CD14-positive monocyte (primary cell): ENCODE measurements at regions not wholly inside any gene's neighbourhood (a gene's known extent, or its start where the extent isn't known, plus 50 kb on each side); places are given as distances from the start of the nearest gene placed in this dataset.

ENCODE experiments used
- DNase-seq, 3 donors: peaks; one replicate each; pipeline ENCODE4 v3.0.0-alpha.2; 2011 to 2022
- H2AFZ ChIP-seq: 2 replicates; pipeline ENCODE4 v1.6.0; 2012; ENCODE audit warnings: mild to moderate bottlenecking, low read depth, low read length, inconsistent platforms; ENCODE audit not compliant: insufficient read depth, poor library complexity, severe bottlenecking
- H3K27ac ChIP-seq, 2 donors: 1 replicate in 1 of 2; 2 replicates in 1 of 2; pipeline ENCODE4 v1.5.1; 2012 to 2013; ENCODE audit warnings: low read length in 2 of 2, control low read depth in 1 of 2, inconsistent platforms in 1 of 2, low read depth in 1 of 2, mild to moderate bottlenecking in 1 of 2
- H3K27me3 ChIP-seq, 2 donors: one replicate each; pipeline versions ENCODE4 v1.6.0 to v1.6.1; 2011 to 2013; ENCODE audit warnings: low read length in 2 of 2; ENCODE audit not compliant: control insufficient read depth in 2 of 2, insufficient read depth in 2 of 2
- H3K36me3 ChIP-seq, 2 donors: replicated peaks in 1 of 2; 1 replicate in 1 of 2; 2 replicates in 1 of 2; pipeline versions ENCODE4 v1.5.1 to v1.6.1; 2012 to 2013; ENCODE audit warnings: low read length in 2 of 2, control low read depth in 1 of 2, inconsistent platforms in 1 of 2, mild to moderate bottlenecking in 1 of 2; ENCODE audit not compliant: insufficient read depth in 2 of 2, control insufficient read depth in 1 of 2
- H3K4me1 ChIP-seq, 2 donors: 1 replicate in 1 of 2; 2 replicates in 1 of 2; pipeline versions ENCODE4 v1.5.1 to v1.6.1; 2012 to 2013; ENCODE audit warnings: low read length in 2 of 2, control low read depth in 1 of 2, inconsistent platforms in 1 of 2, mild to moderate bottlenecking in 1 of 2, moderate library complexity in 1 of 2; ENCODE audit not compliant: insufficient read depth in 2 of 2, control insufficient read depth in 1 of 2
- H3K4me2 ChIP-seq: replicated peaks from 2 replicates; pipeline ENCODE3; 2012; ENCODE audit warnings: low read length, moderate library complexity, mild to moderate bottlenecking; ENCODE audit not compliant: poor library complexity, severe bottlenecking; ENCODE audit errors: extremely low read depth
- H3K4me3 ChIP-seq, 3 experiments: fragments of 200-600 bp in 1 of 3; sonication (generic) in 1 of 3; replicated peaks in 1 of 3; 1 replicate in 2 of 3; 2 replicates in 1 of 3; pipeline ENCODE4 v1.5.1; 2011 to 2013; ENCODE audit warnings: low read length in 3 of 3, mild to moderate bottlenecking in 3 of 3, control low read depth in 2 of 3, low read depth in 2 of 3, inconsistent platforms in 1 of 3, moderate library complexity in 1 of 3
- H3K79me2 ChIP-seq: 2 replicates; pipeline ENCODE4 v1.6.0; 2012; ENCODE audit warnings: mild to moderate bottlenecking, control low read depth, inconsistent platforms, low read length, moderate library complexity; ENCODE audit not compliant: insufficient read depth
- H3K9ac ChIP-seq: 2 replicates; pipeline ENCODE4 v1.6.0; 2017; ENCODE audit warnings: low read length, mild to moderate bottlenecking; ENCODE audit not compliant: insufficient read depth, poor library complexity, severe bottlenecking
- H3K9me3 ChIP-seq, 2 donors: replicated peaks in 1 of 2; 1 replicate in 1 of 2; 2 replicates in 1 of 2; pipeline versions ENCODE4 v1.5.1 to v1.6.1; 2012 to 2013; ENCODE audit warnings: low read length in 2 of 2, control low read depth in 1 of 2; ENCODE audit not compliant: control insufficient read depth in 1 of 2, insufficient read depth in 1 of 2
- H4K20me1 ChIP-seq: 2 replicates; pipeline ENCODE4 v1.6.0; 2012; ENCODE audit warnings: mild to moderate bottlenecking, low read length, control low read depth, moderate library complexity; ENCODE audit not compliant: insufficient read depth
- H3K27ac Mint-ChIP-seq, 7 donors: one replicate each; pipeline ENCODE4 v1.8.0; 2020; ENCODE audit warnings: mild to moderate bottlenecking in 7 of 7, mixed read lengths in 7 of 7, moderate library complexity in 6 of 7, inconsistent platforms in 2 of 7
- H3K27me3 Mint-ChIP-seq, 3 donors: one replicate each; pipeline ENCODE4 v1.8.0; 2021 to 2022; ENCODE audit warnings: low read depth in 3 of 3, mild to moderate bottlenecking in 3 of 3, mixed read lengths in 3 of 3, moderate library complexity in 3 of 3, inconsistent platforms in 1 of 3
- H3K36me3 Mint-ChIP-seq, 2 donors: one replicate each; pipeline ENCODE4 v1.8.0; 2020; ENCODE audit warnings: mixed read lengths in 2 of 2, inconsistent platforms in 1 of 2, mild to moderate bottlenecking in 1 of 2
- H3K4me1 Mint-ChIP-seq: one replicate; pipeline ENCODE4 v1.8.0; 2020; ENCODE audit warnings: mild to moderate bottlenecking, mixed read lengths
- H3K4me3 Mint-ChIP-seq, 2 donors: one replicate each; pipeline ENCODE4 v1.8.0; 2020; ENCODE audit warnings: mild to moderate bottlenecking in 2 of 2, mixed read lengths in 2 of 2, moderate library complexity in 1 of 2
- H3K9me3 Mint-ChIP-seq, 7 donors: one replicate each; pipeline ENCODE4 v1.8.0; 2020 to 2022; ENCODE audit warnings: mixed read lengths in 7 of 7, mild to moderate bottlenecking in 6 of 7, moderate library complexity in 6 of 7, inconsistent platforms in 2 of 7
- CTCF ChIP-seq: fragments of 200-600 bp; IDR thresholded peaks from one replicate; pipeline ENCODE4 v1.8.0; 2022; ENCODE audit warnings: antibody characterized with exemption, mild to moderate bottlenecking
- WGBS: methylation state at CpG from one replicate; pipeline ENCODE4 v1.1.5; 2013; ENCODE audit warnings: missing lambda C conversion rate; ENCODE audit not compliant: insufficient coverage; 5-methylcytosine and 5-hydroxymethylcytosine counted together
- intact Hi-C, 2 donors: fragments of 100-400 bp; cut with micrococcal nuclease; formaldehyde crosslinking; loops; one replicate each; pipeline versions ENCODE4 v1.15.0 to v1.15.1; 2023

GRCh38 chr6:169376458-169376857 lies 122.8 kb upstream of the THBS2 start:
- 96% methylated on average over 7 of the region's 10 CpGs for WGBS
- Histone ChIP-seq H3K9ac (no peak overlapping the region), H3K36me3 (no peaks in the 10 kb centered on the region), H2AFZ (no peak overlapping the region), H4K20me1 (no peaks in the 10 kb centered on the region), H3K4me3 (no peak overlapping the region), H3K4me1 (no peaks in the 10 kb centered on the region), H3K4me2 (no peak overlapping the region), H3K27ac (no peak overlapping the region), H3K79me2 (no peaks in the 10 kb centered on the region), H3K9me3 (peaks cover 38 to 51% of the 10 kb centered on the region in 2 donors), H3K27me3 (no peaks in the 10 kb centered on the region)
- intact Hi-C loops = no loop called here
- DNase-seq = no peak
- H3K9me3 Mint-ChIP-seq = peaks cover 24 to 39% (median 35%) of the 10 kb centered on the region in 7 donors
- H3K4me3 Mint-ChIP-seq = no peak overlapping the region
- no peaks in the 10 kb centered on the region for H3K27me3 Mint-ChIP-seq
- H3K27ac Mint-ChIP-seq = no peak overlapping the region
- H3K4me1 Mint-ChIP-seq = no peaks in the 10 kb centered on the region
- H3K36me3 Mint-ChIP-seq = no peaks in the 10 kb centered on the region
- no peak for TF ChIP-seq CTCF

DNA sequence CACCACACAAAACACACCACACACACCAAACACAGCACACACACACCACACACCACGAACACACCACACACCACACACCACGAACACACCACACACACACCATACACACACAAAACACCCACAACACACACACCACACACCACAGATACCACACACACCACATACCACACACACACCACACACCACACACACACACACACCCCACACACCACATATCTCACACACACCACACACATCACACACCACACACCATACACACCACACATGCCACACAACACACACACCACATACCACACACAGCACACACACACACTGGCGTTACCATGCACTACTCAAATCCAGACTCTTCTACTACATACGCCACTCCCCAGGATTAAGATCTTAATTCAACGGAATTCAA lies 118.9 kb upstream of the THBS2 start:
- no peaks in the 10 kb centered on the region for H3K27me3 Mint-ChIP-seq
- no peak overlapping the region for H3K27ac Mint-ChIP-seq
- peaks cover 1% of the 10 kb centered on the region for H3K4me1 Mint-ChIP-seq
- no peak overlapping the region for H3K4me3 Mint-ChIP-seq
- Histone ChIP-seq H3K79me2 (no peaks in the 10 kb centered on the region), H3K27me3 (no peaks in the 10 kb centered on the region), H3K9ac (no peak overlapping the region), H3K9me3 (peaks cover 22 to 25% of the 10 kb centered on the region in 2 donors), H3K4me3 (no peak overlapping the region), H3K4me1 (no peaks in the 10 kb centered on the region), H2AFZ (no peak overlapping the region), H3K36me3 (no peaks in the 10 kb centered on the region), H4K20me1 (no peaks in the 10 kb centered on the region), H3K4me2 (no peak overlapping the region), H3K27ac (no peak overlapping the region)
- no peak for TF ChIP-seq CTCF
- 80% methylated on average over 2 of the region's 5 CpGs for WGBS
- no peak for DNase-seq
- H3K36me3 Mint-ChIP-seq = no peaks in the 10 kb centered on the region
- intact Hi-C loops = no loop called here
- peaks cover 10 to 23% (median 17%) of the 10 kb centered on the region in 7 donors for H3K9me3 Mint-ChIP-seq
